Activated T-helper 2 cell treated with anti-CD3 and anti-CD28 coated beads, Interferon-gamma antibody, Interleukin-2, Interleukin-4, amounts not matched to agents 10 μg/mL and 5 μg/mL and 100 μg/mL, durations not matched to agents 14 hours and 24 hours and 36 hours (primary cell): ENCODE measurements at regions not wholly inside any gene's neighbourhood (a gene's known extent, or its start where the extent isn't known, plus 50 kb on each side); places are given as distances from the start of the nearest gene placed in this dataset.

Experiments
- DNase-seq: peaks from one replicate; pipeline ENCODE4 v3.0.0; 2021; ENCODE audit warnings: low spot score
- H3K27ac Mint-ChIP-seq: one replicate; pipeline ENCODE4 v1.8.0; 2021; ENCODE audit warnings: mixed read lengths
- H3K27me3 Mint-ChIP-seq: one replicate; pipeline ENCODE4 v1.8.0; 2021; ENCODE audit warnings: low read depth, mixed read lengths
- H3K36me3 Mint-ChIP-seq: one replicate; pipeline ENCODE4 v1.8.0; 2021; ENCODE audit warnings: low read depth, mixed read lengths
- H3K4me1 Mint-ChIP-seq: one replicate; pipeline ENCODE4 v1.8.0; 2021; ENCODE audit warnings: low read depth, mixed read lengths
- H3K4me3 Mint-ChIP-seq: one replicate; pipeline ENCODE4 v1.8.0; 2021; ENCODE audit warnings: low read depth, mild to moderate bottlenecking, moderate library complexity, mixed read lengths
- H3K9me3 Mint-ChIP-seq: one replicate; pipeline ENCODE4 v1.8.0; 2021; ENCODE audit warnings: mixed read lengths
- intact Hi-C: fragments of 100-400 bp; cut with micrococcal nuclease; formaldehyde crosslinking; loops from one replicate; pipeline ENCODE4 v1.15.1; 2023

GRCh38 chr4:125522992-125523391, 208.2 kb downstream of the FAT4 start:
- no peaks in the 10 kb centered on the region for H3K36me3 Mint-ChIP-seq

GRCh38 chr4:125526420-125526819, 211.7 kb downstream of the FAT4 start:
- Mint-ChIP-seq H3K4me3 (no peak overlapping the region), H3K9me3 (peaks cover 10% of the 10 kb centered on the region)
- DNase-seq = no peak

More at GRCh38 chr4:125522992-125523391, 208.2 kb downstream of the FAT4 start:
- intact Hi-C loops = no loop called here
- Mint-ChIP-seq H3K4me3 (no peak overlapping the region), H3K27me3 (no peaks in the 10 kb centered on the region), H3K9me3 (peaks cover 10% of the 10 kb centered on the region), H3K27ac (no peak overlapping the region), H3K4me1 (no peaks in the 10 kb centered on the region)
- no peak for DNase-seq

GRCh38 chr4:125527681-125528080, 212.9 kb downstream of the FAT4 start:
- intact Hi-C loops = no loop called here
- Mint-ChIP-seq H3K4me1 (no peaks in the 10 kb centered on the region), H3K4me3 (no peak overlapping the region), H3K9me3 (peaks cover 10% of the 10 kb centered on the region), H3K27me3 (no peaks in the 10 kb centered on the region), H3K27ac (no peak overlapping the region), H3K36me3 (no peaks in the 10 kb centered on the region)
- no peak for DNase-seq

More at GRCh38 chr4:125526420-125526819, 211.7 kb downstream of the FAT4 start:
- H3K36me3 Mint-ChIP-seq = no peaks in the 10 kb centered on the region
- no peaks in the 10 kb centered on the region for H3K27me3 Mint-ChIP-seq
- no peaks in the 10 kb centered on the region for H3K4me1 Mint-ChIP-seq
- H3K27ac Mint-ChIP-seq = no peak overlapping the region
- intact Hi-C loops = no loop called here

- Mint-ChIP-seq H3K36me3 (no peaks in the 10 kb centered on the region), H3K4me3 (no peak overlapping the region), H3K4me1 (no peaks in the 10 kb centered on the region), H3K27me3 (no peaks in the 10 kb centered on the region), H3K27ac (no peak overlapping the region), H3K9me3 (peaks cover 10% of the 10 kb centered on the region)
- intact Hi-C loops = no loop called here
- no peak for DNase-seq
These were observed 214.3 kb downstream of the FAT4 start for GRCh38 chr4:125529071-125529470.

GRCh38 chr4:125538670-125539069, 223.9 kb downstream of the FAT4 start:
- no peak for DNase-seq
- Mint-ChIP-seq H3K4me1 (no peaks in the 10 kb centered on the region), H3K36me3 (no peaks in the 10 kb centered on the region), H3K27me3 (no peaks in the 10 kb centered on the region), H3K27ac (no peak overlapping the region), H3K4me3 (no peak overlapping the region), H3K9me3 (no peaks in the 10 kb centered on the region)
- intact Hi-C loops = no loop called here

GRCh38 chr4:125539691-125540090, 224.9 kb downstream of the FAT4 start:
- Mint-ChIP-seq H3K27ac (no peak overlapping the region), H3K36me3 (no peaks in the 10 kb centered on the region), H3K27me3 (no peaks in the 10 kb centered on the region), H3K4me3 (no peak overlapping the region), H3K4me1 (no peaks in the 10 kb centered on the region), H3K9me3 (no peaks in the 10 kb centered on the region)
- intact Hi-C loops = no loop called here
- no peak for DNase-seq

- Mint-ChIP-seq H3K36me3 (no peaks in the 10 kb centered on the region), H3K4me3 (no peak overlapping the region), H3K4me1 (no peaks in the 10 kb centered on the region), H3K9me3 (peaks cover 6% of the 10 kb centered on the region), H3K27me3 (no peaks in the 10 kb centered on the region), H3K27ac (no peak overlapping the region)
- no peak for DNase-seq
- intact Hi-C loops = no loop called here
These were observed 227.2 kb downstream of the FAT4 start for GRCh38 chr4:125541836-125542385.

- no peak overlapping the region for H3K4me3 Mint-ChIP-seq
- no peak for DNase-seq
- no peaks in the 10 kb centered on the region for H3K4me1 Mint-ChIP-seq
- peaks cover 6% of the 10 kb centered on the region for H3K9me3 Mint-ChIP-seq
- no peaks in the 10 kb centered on the region for H3K27me3 Mint-ChIP-seq
- intact Hi-C loops = no loop called here
- H3K27ac Mint-ChIP-seq = no peak overlapping the region
- no peaks in the 10 kb centered on the region for H3K36me3 Mint-ChIP-seq
These were observed 231.5 kb downstream of the FAT4 start for GRCh38 chr4:125546272-125546671.

- Mint-ChIP-seq H3K27me3 (no peaks in the 10 kb centered on the region), H3K4me1 (no peaks in the 10 kb centered on the region), H3K9me3 (peaks cover 6% of the 10 kb centered on the region), H3K36me3 (no peaks in the 10 kb centered on the region), H3K27ac (no peak overlapping the region), H3K4me3 (no peak overlapping the region)
- no peak for DNase-seq
- intact Hi-C loops = no loop called here
These were observed 233.1 kb downstream of the FAT4 start for GRCh38 chr4:125547836-125548235.

GRCh38 chr4:125550769-125551168, 236.0 kb downstream of the FAT4 start:
- Mint-ChIP-seq H3K27ac (no peak overlapping the region), H3K4me1 (no peaks in the 10 kb centered on the region), H3K36me3 (no peaks in the 10 kb centered on the region), H3K4me3 (no peak overlapping the region), H3K27me3 (no peaks in the 10 kb centered on the region), H3K9me3 (no peaks in the 10 kb centered on the region)
- intact Hi-C loops = no loop called here
- DNase-seq = no peak

GRCh38 chr4:125551466-125551865, 236.7 kb downstream of the FAT4 start:
- H3K36me3 Mint-ChIP-seq = no peaks in the 10 kb centered on the region
- H3K9me3 Mint-ChIP-seq = no peaks in the 10 kb centered on the region
- intact Hi-C loops = no loop called here
- no peak overlapping the region for H3K4me3 Mint-ChIP-seq
- H3K4me1 Mint-ChIP-seq = no peaks in the 10 kb centered on the region
- no peaks in the 10 kb centered on the region for H3K27me3 Mint-ChIP-seq
- no peak for DNase-seq
- H3K27ac Mint-ChIP-seq = no peak overlapping the region

GRCh38 chr4:125551967-125552366, 237.2 kb downstream of the FAT4 start:
- Mint-ChIP-seq H3K9me3 (no peaks in the 10 kb centered on the region), H3K36me3 (no peaks in the 10 kb centered on the region), H3K27me3 (no peaks in the 10 kb centered on the region), H3K4me3 (no peak overlapping the region), H3K27ac (no peak overlapping the region), H3K4me1 (no peaks in the 10 kb centered on the region)
- DNase-seq = no peak
- intact Hi-C loops = no loop called here

- Mint-ChIP-seq H3K27me3 (no peaks in the 10 kb centered on the region), H3K27ac (no peak overlapping the region)
These were observed 257.8 kb downstream of the FAT4 start for GRCh38 chr4:125572601-125573000.

GRCh38 chr4:125573368-125573767, 258.6 kb downstream of the FAT4 start:
- intact Hi-C loops = no loop called here

More at GRCh38 chr4:125572601-125573000, 257.8 kb downstream of the FAT4 start:
- no peaks in the 10 kb centered on the region for H3K4me1 Mint-ChIP-seq
- intact Hi-C loops = no loop called here
- H3K9me3 Mint-ChIP-seq = peaks cover 8% of the 10 kb centered on the region
- no peak for DNase-seq
- no peaks in the 10 kb centered on the region for H3K36me3 Mint-ChIP-seq
- H3K4me3 Mint-ChIP-seq = no peak overlapping the region

More at GRCh38 chr4:125573368-125573767, 258.6 kb downstream of the FAT4 start:
- Mint-ChIP-seq H3K27me3 (no peaks in the 10 kb centered on the region), H3K4me3 (no peak overlapping the region), H3K4me1 (no peaks in the 10 kb centered on the region), H3K36me3 (no peaks in the 10 kb centered on the region), H3K9me3 (peaks cover 8% of the 10 kb centered on the region), H3K27ac (no peak overlapping the region)
- no peak for DNase-seq
